IMR-90 (cell line): ENCODE measurements at regions not wholly inside any gene's neighbourhood (a gene's known extent, or its start where the extent isn't known, plus 50 kb on each side); places are given as distances from the start of the nearest gene placed in this dataset.

Source experiments
- ATAC-seq: fragments of 200-7000 bp; cut with Tn5 transposase; 2 replicates; pipeline ENCODE4 v1.9.1; 2020; ENCODE audit warnings: low read depth, mild to moderate bottlenecking, moderate library complexity
- BruUV-seq: library from RNA; stranded (reverse); fragments of 400-500 nt; replicated peaks from 2 replicates; lab custom pipeline; 2021; lab: Mats Ljungman, UMichigan
- CTCF ChIA-PET: fragments of 300-600 bp; formaldehyde crosslinking; extraction: SDS; loops from one replicate; lab custom pipeline; 2021; ENCODE audit warnings: antibody characterized with exemption; lab: Yijun Ruan, JAX
- POLR2A ChIA-PET: fragments of 300-600 bp; sonication (Branson Sonifier 250); formaldehyde crosslinking; loops from one replicate; lab custom pipeline; 2022; ENCODE audit warnings: antibody characterized with exemption; ENCODE audit not compliant: unreplicated experiment; lab: Charles Lee
- DNase-seq: peaks from one replicate; pipeline ENCODE4 v3.0.0; 2013
- H2AFZ ChIP-seq: replicated peaks from 2 replicates; pipeline ENCODE3; 2013; ENCODE audit warnings: low read length, mild to moderate bottlenecking; ENCODE audit not compliant: poor library complexity
- H2AK5ac ChIP-seq: 2 replicates; pipeline ENCODE4 v1.6.1; 2013; ENCODE audit warnings: low read depth, low read length, inconsistent platforms
- H2AK9ac ChIP-seq: replicated peaks from 2 replicates; pipeline ENCODE3; 2013; ENCODE audit warnings: mild to moderate bottlenecking, low read depth, low read length, moderate library complexity; ENCODE audit not compliant: poor library complexity
- H2BK120ac ChIP-seq: 2 replicates; pipeline ENCODE4 v1.6.1; 2013; ENCODE audit warnings: low read depth, low read length, inconsistent platforms
- H2BK15ac ChIP-seq: 3 replicates; pipeline ENCODE4 v1.6.1; 2013; ENCODE audit warnings: low read depth, low read length, inconsistent platforms
- H2BK20ac ChIP-seq: 2 replicates; pipeline ENCODE4 v1.6.1; 2013; ENCODE audit warnings: low read depth, mild to moderate bottlenecking, inconsistent platforms, low read length, moderate library complexity
- H2BK5ac ChIP-seq: 2 replicates; pipeline ENCODE4 v1.6.1; 2013; ENCODE audit warnings: mild to moderate bottlenecking, low read depth, low read length, inconsistent platforms; ENCODE audit not compliant: poor library complexity, severe bottlenecking
- H3K14ac ChIP-seq: replicated peaks from 2 replicates; pipeline ENCODE4 v1.6.1; 2013; ENCODE audit warnings: low read depth, low read length, inconsistent platforms
- H3K18ac ChIP-seq: 2 replicates; pipeline ENCODE4 v1.6.1; 2013; ENCODE audit warnings: low read depth, low read length, control low read depth
- H3K23ac ChIP-seq: 2 replicates; pipeline ENCODE4 v1.6.1; 2013; ENCODE audit warnings: low read depth, low read length, inconsistent platforms
- H3K27ac ChIP-seq: 2 replicates; pipeline ENCODE4 v1.5.1; 2013; ENCODE audit warnings: mild to moderate bottlenecking, control low read depth, low read length; ENCODE audit not compliant: insufficient read depth
- H3K27me3 ChIP-seq: 2 replicates; pipeline ENCODE4 v1.6.1; 2013; ENCODE audit warnings: low read length; ENCODE audit not compliant: control insufficient read depth, insufficient read depth
- H3K36me3 ChIP-seq: 2 replicates; pipeline ENCODE4 v1.6.1; 2013; ENCODE audit warnings: low read length, mixed read lengths; ENCODE audit not compliant: control insufficient read depth, insufficient read depth
- H3K4ac ChIP-seq: 2 replicates; pipeline ENCODE4 v1.6.1; 2013; ENCODE audit warnings: low read depth, low read length, inconsistent platforms
- H3K4me1 ChIP-seq: 2 replicates; pipeline ENCODE4 v1.6.1; 2013; ENCODE audit warnings: low read length, mixed read lengths; ENCODE audit not compliant: control insufficient read depth, insufficient read depth
- H3K4me2 ChIP-seq: 2 replicates; pipeline ENCODE4 v1.6.1; 2013; ENCODE audit warnings: low read depth, mild to moderate bottlenecking, control low read depth, low read length, moderate library complexity
- H3K4me3 ChIP-seq: 2 replicates; pipeline ENCODE4 v1.5.1; 2013; ENCODE audit warnings: low read depth, mild to moderate bottlenecking, control low read depth, low read length, moderate library complexity; ENCODE audit not compliant: insufficient read depth
- H3K56ac ChIP-seq: 2 replicates; pipeline ENCODE4 v1.6.1; 2013; ENCODE audit warnings: low read length, inconsistent platforms; ENCODE audit not compliant: insufficient read depth; ENCODE audit errors: extremely low read depth
- H3K79me1 ChIP-seq, 2 experiments: 2 replicates each; pipeline ENCODE4 v1.6.1; 2013; ENCODE audit warnings: low read length in 2 of 2, inconsistent platforms in 1 of 2, low read depth in 1 of 2
- H3K9ac ChIP-seq: 2 replicates; pipeline ENCODE4 v1.6.1; 2013; ENCODE audit warnings: low read depth, low read length, control low read depth
- H3K9me1 ChIP-seq: 2 replicates; pipeline ENCODE4 v1.6.1; 2013; ENCODE audit warnings: low read length, inconsistent platforms; ENCODE audit not compliant: insufficient read depth
- H3K9me3 ChIP-seq: 2 replicates; pipeline ENCODE4 v1.6.1; 2013; ENCODE audit warnings: low read length; ENCODE audit not compliant: control insufficient read depth, insufficient read depth
- H4K20me1 ChIP-seq: 2 replicates; pipeline ENCODE4 v1.6.1; 2013; ENCODE audit warnings: low read length, inconsistent platforms; ENCODE audit not compliant: insufficient read depth
- H4K5ac ChIP-seq: 2 replicates; pipeline ENCODE4 v1.6.1; 2013; ENCODE audit warnings: mild to moderate bottlenecking, low read depth, low read length, control low read depth
- H4K8ac ChIP-seq, 2 experiments: 2 replicates each; pipeline ENCODE4 v1.6.1; 2013; ENCODE audit warnings: low read depth in 2 of 2, low read length in 2 of 2, control low read depth in 1 of 2, inconsistent platforms in 1 of 2
- H4K91ac ChIP-seq: 2 replicates; pipeline ENCODE4 v1.6.1; 2013; ENCODE audit warnings: low read depth, low read length, inconsistent platforms; ENCODE audit not compliant: insufficient read depth
- BHLHE40 ChIP-seq: fragments of 150-350 bp; IDR thresholded peaks from 2 replicates; pipeline ENCODE4 v1.6.1; 2016; ENCODE audit warnings: mild to moderate bottlenecking, low read depth, low read length
- CHD1 ChIP-seq: IDR thresholded peaks from 2 replicates; pipeline ENCODE4 v1.6.1; 2012; ENCODE audit warnings: low read depth, low read length, improper control_type of control experiment
- ELK1 ChIP-seq: fragments of 150-350 bp; IDR thresholded peaks from 2 replicates; pipeline ENCODE4 v1.6.1; 2016; ENCODE audit warnings: low read depth, mild to moderate bottlenecking, low read length, moderate library complexity, borderline replicate concordance
- FOS ChIP-seq: fragments of 150-350 bp; IDR thresholded peaks from 2 replicates; pipeline ENCODE4 v1.6.1; 2016; ENCODE audit warnings: low read depth, low read length
- MXI1 ChIP-seq: IDR thresholded peaks from 2 replicates; pipeline ENCODE4 v1.6.1; 2012; ENCODE audit warnings: low read depth, mild to moderate bottlenecking, low read length, moderate library complexity, borderline replicate concordance
- NFE2L2 ChIP-seq: fragments of 150-350 bp; IDR thresholded peaks from 2 replicates; pipeline ENCODE4 v1.6.1; 2016; ENCODE audit warnings: low read depth, mild to moderate bottlenecking, low read length
- RAD21 ChIP-seq: IDR thresholded peaks from 2 replicates; pipeline ENCODE4 v1.6.1; 2012; ENCODE audit warnings: low read length, improper control_type of control experiment
- RCOR1 ChIP-seq: IDR thresholded peaks from 2 replicates; pipeline ENCODE4 v1.6.1; 2012; ENCODE audit warnings: mild to moderate bottlenecking, low read length, improper control_type of control experiment; ENCODE audit not compliant: insufficient replicate concordance
- SMC3 ChIP-seq: fragments of 150-350 bp; IDR thresholded peaks from 2 replicates; pipeline ENCODE4 v1.6.1; 2016; ENCODE audit warnings: low read depth, mild to moderate bottlenecking, antibody characterized with exemption, low read length, moderate library complexity
- USF2 ChIP-seq: fragments of 150-350 bp; IDR thresholded peaks from 2 replicates; pipeline ENCODE4 v1.6.1; 2017; ENCODE audit warnings: mild to moderate bottlenecking, antibody characterized with exemption, low read length, low read depth
- dilution Hi-C: fragments of 300-500 bp; cut with HindIII; formaldehyde crosslinking; loops from one replicate; pipeline ENCODE4 v1.14.3; 2018; ENCODE audit warnings: low sequenced_read_pairs; ENCODE audit not compliant: unreplicated experiment
- in situ Hi-C: fragments of 300-500 bp; cut with MboI; formaldehyde crosslinking; loops from 3 replicates; pipeline ENCODE4 v1.14.3; 2019; ENCODE audit warnings: low sequenced_read_pairs, inconsistent platforms, mixed read lengths
- intact Hi-C: fragments of 100-400 bp; cut with micrococcal nuclease; formaldehyde crosslinking; loops from 2 replicates; pipeline ENCODE4 v1.10.0; 2022

- H3K27ac ChIP-seq, result no peak overlapping the region
- no peaks in the 10 kb centered on the region for H3K36me3 ChIP-seq
- DNase-seq (no peak), ATAC-seq (no peak)
- BruUV-seq, result no TSS peak
- no peak overlapping the region for H3K56ac ChIP-seq
- ChIA-PET POLR2A (no interaction called here), CTCF (interaction anchor here (0.6 kb wide), 1 partner anchor 109 kb away, joined by 3 read pairs; no protein-coding TSS in a partner anchor)
- no peak overlapping the region for H2BK120ac ChIP-seq
- H2BK20ac ChIP-seq, result no peak overlapping the region
- H4K8ac ChIP-seq, result no peak overlapping the region
- no peak overlapping the region for H3K4me2 ChIP-seq
- H3K9ac ChIP-seq, result no peak overlapping the region
- H3K9me3 ChIP-seq, result no peaks in the 10 kb centered on the region
- intact Hi-C loops, result loop anchor here (10.0 kb wide), 1 partner anchor 206 kb away; no protein-coding TSS in a partner anchor
- H3K79me1 ChIP-seq, result no peaks in the 10 kb centered on the region
- H3K4ac ChIP-seq, result no peak overlapping the region
- H3K14ac ChIP-seq, result no peak overlapping the region
- no peak overlapping the region for H3K23ac ChIP-seq
- no peak overlapping the region for H2BK15ac ChIP-seq
- no peak overlapping the region for H3K18ac ChIP-seq
- no peak overlapping the region for H2BK5ac ChIP-seq
- H3K27me3 ChIP-seq, result no peaks in the 10 kb centered on the region
- TF ChIP-seq MXI1, result no peak
- TF ChIP-seq FOS, result no peak
- TF ChIP-seq ELK1, result no peak
- TF ChIP-seq CHD1, result no peak
- TF ChIP-seq RCOR1, result no peak
- TF ChIP-seq NFE2L2, result no peak
- no peak for TF ChIP-seq USF2
- no peak for TF ChIP-seq RAD21
- no peak for TF ChIP-seq BHLHE40
- no peak for TF ChIP-seq SMC3
- H2AK5ac ChIP-seq, result no peak overlapping the region
- in situ Hi-C loops, result no loop called here
- no peak overlapping the region for H4K5ac ChIP-seq
- no peak overlapping the region for H2AK9ac ChIP-seq
- H2AFZ ChIP-seq, result no peak overlapping the region
- dilution Hi-C loops, result no loop called here
- no peaks in the 10 kb centered on the region for H3K4me1 ChIP-seq
- no peak overlapping the region for H4K91ac ChIP-seq
- H3K4me3 ChIP-seq, result no peak overlapping the region
- no peaks in the 10 kb centered on the region for H3K9me1 ChIP-seq
- no peaks in the 10 kb centered on the region for H4K20me1 ChIP-seq
Observed at GRCh38 chr11:25710975-25711374, 621.0 kb upstream of the ANO3 start.
